ENCODE measurements at regions not wholly inside any gene's neighbourhood (a gene's known extent, or its start where the extent isn't known, plus 50 kb on each side); places are given as distances from the start of the nearest gene placed in this dataset.

DNA sequence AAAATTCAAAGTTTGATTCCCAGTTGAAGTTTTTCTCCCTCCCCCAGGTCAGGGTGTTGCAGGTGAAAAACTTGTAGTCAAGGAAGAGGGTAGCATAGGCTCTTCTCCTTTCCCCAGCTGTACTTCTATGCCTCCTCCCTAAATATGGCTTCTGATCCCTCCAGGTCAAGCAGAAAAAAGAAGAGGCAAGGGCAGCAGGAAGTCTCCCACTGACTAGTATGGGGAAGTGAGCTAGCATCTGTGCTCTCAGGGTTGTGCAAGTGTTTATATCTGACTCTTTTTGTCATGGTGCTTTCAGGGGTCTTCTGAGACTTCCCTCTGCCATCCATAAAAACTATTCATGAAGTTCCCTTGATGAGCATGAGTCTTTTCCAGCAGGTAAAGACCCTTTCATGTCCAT, 76.0 kb downstream of the ATPSCKMT start:
- ATAC-seq, result peak; percentile 41

DNA sequence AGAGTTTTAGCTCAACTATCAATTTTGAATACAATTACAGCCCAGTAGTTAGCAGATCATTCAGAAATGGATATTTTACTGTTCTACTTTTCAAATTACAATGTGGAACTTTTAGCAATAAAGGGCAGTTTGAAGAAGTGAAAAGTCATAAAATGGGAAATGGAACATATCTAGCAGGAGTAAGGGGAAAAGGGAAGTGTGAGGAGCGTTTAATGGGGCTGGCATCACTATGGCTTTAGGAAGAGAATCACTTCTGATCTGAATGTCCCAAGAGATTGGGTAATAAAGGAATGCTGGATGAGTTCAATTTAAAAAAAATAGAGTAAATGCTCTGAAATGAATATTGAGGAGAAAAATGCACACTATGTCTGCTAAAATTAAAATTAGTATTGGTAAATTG, 77.4 kb downstream of the ATPSCKMT start:
- DNase-seq (no peak), ATAC-seq (no peak)
- intact Hi-C loops (cut with micrococcal nuclease), result no loop called here

More for the DNA sequence above, 76.0 kb downstream of the ATPSCKMT start:
- intact Hi-C loops (cut with micrococcal nuclease), result no loop called here
- DNase-seq, result no peak

- intact Hi-C loops (cut with micrococcal nuclease), result no loop called here
Measured at GRCh38 chr5:10169359-10169758, 80.3 kb downstream of the ATPSCKMT start.

DNA sequence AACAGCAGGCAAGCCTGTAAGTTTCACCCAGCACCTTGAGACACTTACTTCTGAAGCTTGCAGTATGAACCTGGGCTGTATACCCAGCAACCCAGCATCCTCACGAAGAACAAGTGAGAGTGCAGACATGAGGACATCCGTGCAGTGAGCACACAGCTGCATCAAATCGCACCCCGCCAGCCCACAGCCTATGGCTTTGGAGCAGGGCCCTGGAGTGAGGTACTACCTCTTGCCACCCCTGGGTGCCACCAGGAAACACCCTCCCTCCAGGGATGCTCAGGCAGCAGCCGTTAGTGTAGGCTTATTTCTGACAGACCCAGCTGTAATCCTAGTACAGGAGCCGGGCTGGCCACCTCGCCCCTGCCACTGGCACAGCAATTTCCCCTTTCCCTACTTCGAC, 81.4 kb downstream of the ATPSCKMT start:
- no peak for ATAC-seq
- intact Hi-C loops (cut with micrococcal nuclease), result no loop called here

More at GRCh38 chr5:10169359-10169758, 80.3 kb downstream of the ATPSCKMT start:
- ATAC-seq (no peak), DNase-seq (no peak)

DNA sequence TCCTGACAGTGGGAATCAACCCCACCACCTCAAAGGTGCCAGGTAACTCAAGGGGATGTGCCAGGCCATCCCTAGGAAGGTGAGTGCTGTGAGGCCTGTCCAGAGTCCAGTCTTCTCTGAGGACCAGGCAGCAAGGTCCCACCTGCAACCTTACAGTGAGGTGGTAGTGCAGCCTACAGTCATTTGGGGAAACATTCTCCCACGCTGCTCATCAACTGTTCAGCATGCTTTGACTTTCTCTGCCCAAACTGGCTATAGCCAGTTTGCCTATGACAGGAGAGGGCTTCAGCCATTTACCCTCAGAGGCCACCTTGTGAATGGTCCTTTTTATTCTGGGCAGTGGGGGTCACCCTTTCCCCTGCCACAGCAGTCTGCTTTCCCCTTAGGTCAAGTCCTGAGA, 81.9 kb downstream of the ATPSCKMT start:
- intact Hi-C loops (cut with micrococcal nuclease), result no loop called here
- no peak for ATAC-seq
- no peak for DNase-seq

More for the DNA sequence above, 81.4 kb downstream of the ATPSCKMT start:
- no peak for DNase-seq

DNA sequence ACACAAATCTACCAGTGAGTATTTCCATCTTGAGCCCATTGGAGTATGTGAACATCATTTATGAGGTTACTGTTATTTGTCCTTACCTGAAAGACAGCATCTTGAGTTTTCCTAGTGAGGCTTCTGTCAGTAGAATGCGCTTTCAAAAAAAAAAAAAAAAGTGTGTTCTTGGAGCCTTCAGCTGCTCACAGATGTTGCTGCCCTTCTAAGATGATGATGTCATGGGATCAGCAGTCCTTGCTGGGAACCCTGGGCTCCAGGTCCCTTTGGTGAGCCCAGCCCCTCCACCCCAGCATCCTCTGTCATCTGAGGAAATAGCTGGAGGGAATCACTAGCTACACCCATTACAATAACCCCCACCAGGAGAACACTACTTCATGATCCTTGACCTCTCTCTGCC, 83.3 kb downstream of the ATPSCKMT start:
- DNase-seq (no peak), ATAC-seq (no peak)
- intact Hi-C loops (cut with micrococcal nuclease), result no loop called here

GRCh38 chr5:10162468-10162867, 87.2 kb downstream of the ATPSCKMT start:
- intact Hi-C loops (cut with micrococcal nuclease), result no loop called here
- DNase-seq (no peak), ATAC-seq (no peak)

DNA sequence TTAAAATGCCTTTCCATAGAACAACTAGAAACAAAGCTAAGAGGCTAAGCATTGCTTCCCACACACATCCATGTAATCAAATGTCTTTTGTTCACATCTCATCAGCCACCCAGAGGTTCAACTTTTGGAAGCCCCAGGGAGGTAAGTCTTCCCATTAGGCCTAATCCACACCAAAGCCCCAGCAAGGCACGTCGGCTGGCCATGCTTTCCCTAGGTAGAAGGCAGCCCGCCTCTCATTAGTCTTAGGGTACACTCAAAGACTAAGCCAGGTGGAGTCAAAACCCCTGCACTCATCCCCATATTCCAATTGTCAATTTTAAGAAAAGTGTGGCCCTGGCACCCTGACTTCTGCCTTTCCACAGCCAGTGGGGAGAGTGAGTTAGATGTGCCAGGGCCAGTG, 87.9 kb downstream of the ATPSCKMT start:
- no peak for DNase-seq
- no peak for ATAC-seq
- intact Hi-C loops (cut with micrococcal nuclease), result no loop called here

GRCh38 chr5:10160241-10160640, 89.4 kb downstream of the ATPSCKMT start:
- DNase-seq (no peak), ATAC-seq (no peak)
- intact Hi-C loops (cut with micrococcal nuclease), result no loop called here

- ATAC-seq (no peak), DNase-seq (no peak)
- intact Hi-C loops (cut with micrococcal nuclease), result no loop called here
Measured at GRCh38 chr5:10158886-10159285, 90.8 kb downstream of the ATPSCKMT start.

- intact Hi-C loops (cut with micrococcal nuclease), result no loop called here
- ATAC-seq (no peak), DNase-seq (no peak)
Measured at GRCh38 chr5:10157085-10157669, 92.5 kb downstream of the ATPSCKMT start.

- ATAC-seq (no peak), DNase-seq (no peak)
- intact Hi-C loops (cut with micrococcal nuclease), result no loop called here
Measured at GRCh38 chr5:10155897-10156667, 93.6 kb downstream of the ATPSCKMT start.

DNA sequence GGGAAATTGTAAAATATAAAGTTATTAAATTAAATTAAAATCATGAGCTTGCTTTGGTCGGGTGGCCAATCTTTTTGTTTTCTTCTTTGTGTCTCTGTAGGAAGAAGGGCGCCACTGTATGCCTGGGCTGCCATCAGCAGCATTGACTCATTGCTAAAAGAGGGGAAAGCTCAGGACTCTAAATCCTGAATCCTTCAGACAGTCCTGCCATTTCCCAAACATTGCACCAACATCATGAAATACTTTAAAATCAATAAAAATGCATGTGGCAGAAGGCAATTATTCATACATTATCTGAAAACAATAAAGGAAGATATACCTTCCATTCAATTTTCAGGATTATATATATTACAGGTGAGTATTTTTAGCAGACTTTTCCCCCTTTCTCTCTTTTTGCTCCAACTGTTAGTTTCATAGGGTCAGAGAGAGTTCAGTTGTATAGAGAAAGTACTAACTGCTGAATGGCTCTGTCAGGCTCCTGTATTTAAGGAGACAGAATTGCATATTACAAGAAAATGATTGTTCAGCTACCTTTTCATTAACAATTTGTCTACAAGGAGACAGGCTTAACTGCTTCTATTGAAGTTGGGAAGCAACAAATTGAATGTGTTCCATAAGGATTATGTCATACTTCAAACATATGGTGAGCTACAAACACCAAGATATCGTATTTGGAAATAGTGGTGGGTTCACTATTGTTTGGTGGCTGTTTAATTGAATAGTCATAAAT, 95.7 kb downstream of the ATPSCKMT start:
- ATAC-seq, result no peak
- intact Hi-C loops (cut with micrococcal nuclease), result no loop called here
- no peak for DNase-seq

DNA sequence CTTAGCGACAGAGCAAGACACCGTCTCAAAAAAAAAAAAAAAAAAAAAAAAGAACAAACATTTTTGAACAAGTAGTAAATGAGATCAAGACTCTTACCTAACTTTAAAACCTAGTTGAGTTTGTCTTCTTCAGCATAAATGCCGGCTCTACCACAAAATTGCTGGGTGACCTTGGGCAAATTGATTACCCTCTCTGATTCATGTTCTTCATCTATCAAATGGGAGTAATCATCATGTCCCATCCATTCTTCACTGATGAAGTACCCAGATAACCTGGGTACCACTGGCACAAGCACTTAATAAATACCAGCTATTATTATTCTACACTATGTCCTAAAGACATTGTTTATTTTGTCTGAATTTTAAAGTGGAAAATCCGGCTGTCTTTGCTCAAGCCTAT, 96.3 kb downstream of the ATPSCKMT start:
- intact Hi-C loops (cut with micrococcal nuclease), result no loop called here
- no peak for ATAC-seq
- DNase-seq, result no peak

GRCh38 chr5:10151656-10152055, 98.0 kb downstream of the ATPSCKMT start:
- intact Hi-C loops (cut with micrococcal nuclease), result no loop called here
- ATAC-seq, result no peak

DNA sequence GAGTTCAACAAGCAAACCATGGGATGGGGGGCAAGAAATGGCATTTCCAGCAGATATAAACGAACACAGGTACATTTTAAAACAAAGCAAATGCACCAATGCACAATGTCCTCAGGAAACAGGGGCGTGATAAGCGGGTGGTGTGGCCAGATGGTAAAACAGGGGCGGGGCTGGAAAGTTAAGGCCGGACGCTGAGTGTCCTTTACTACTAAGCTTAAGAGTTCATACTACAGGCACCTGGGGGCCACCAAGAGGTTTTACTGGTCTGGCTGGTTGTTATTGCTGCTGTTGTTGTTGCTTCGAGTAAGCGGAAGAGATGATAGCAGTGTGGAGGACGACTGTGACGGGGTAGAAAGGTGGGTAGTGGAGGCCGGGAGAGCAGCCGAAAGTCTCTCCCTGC, 99.8 kb downstream of the ATPSCKMT start:
- ATAC-seq, result no peak
- intact Hi-C loops (cut with micrococcal nuclease), result no loop called here
- no peak for DNase-seq

More at GRCh38 chr5:10151656-10152055, 98.0 kb downstream of the ATPSCKMT start:
- DNase-seq, result no peak

- DNase-seq (no peak), ATAC-seq (no peak)
- intact Hi-C loops (cut with micrococcal nuclease), result no loop called here
Measured at GRCh38 chr5:10145923-10146401, 103.7 kb downstream of the ATPSCKMT start.

GRCh38 chr5:10144040-10144439, 105.6 kb downstream of the ATPSCKMT start:
- DNase-seq (no peak), ATAC-seq (no peak)
- intact Hi-C loops (cut with micrococcal nuclease), result no loop called here

DNA sequence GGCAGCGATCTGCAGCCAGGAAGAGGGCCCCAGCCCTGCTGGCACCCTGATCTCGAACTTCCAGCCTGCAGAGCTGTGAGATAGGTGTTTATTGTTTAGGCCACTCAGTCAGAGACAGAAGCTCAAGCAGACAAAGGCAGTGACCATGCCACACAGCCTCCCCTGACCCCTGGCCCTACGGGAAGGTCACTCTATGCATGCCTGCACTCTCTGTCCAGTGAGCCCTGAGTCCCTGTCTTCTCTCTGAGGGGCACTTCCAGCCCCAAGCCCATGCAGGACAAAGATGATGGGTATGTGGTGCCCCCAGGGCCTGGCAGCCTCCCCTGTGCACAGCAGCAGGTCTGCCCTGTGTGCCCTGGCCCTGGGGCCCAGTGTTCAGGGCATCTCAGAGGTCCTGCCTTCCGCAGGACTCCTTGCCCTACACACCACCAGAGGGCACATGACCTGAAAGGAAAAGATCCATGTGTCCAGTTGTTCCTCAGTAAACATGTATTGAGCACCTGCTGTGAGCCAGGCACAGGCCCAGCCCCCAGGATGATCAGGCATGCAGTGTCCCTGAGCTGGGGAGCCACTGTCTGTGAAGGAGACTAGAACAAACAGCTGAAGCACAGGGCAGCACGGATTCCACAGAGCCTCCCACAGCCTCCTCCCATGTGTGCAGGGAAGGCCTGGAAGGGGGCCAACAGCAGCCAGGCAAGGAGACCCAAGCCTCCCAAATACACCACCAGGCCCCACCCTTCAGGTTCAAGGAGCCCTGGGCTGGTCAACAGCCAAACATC, 109.3 kb downstream of the ATPSCKMT start:
- intact Hi-C loops (cut with micrococcal nuclease), result no loop called here
- DNase-seq, result no peak
- ATAC-seq, result no peak
